ENCODE measurements at regions not wholly inside any gene's neighbourhood (a gene's known extent, or its start where the extent isn't known, plus 50 kb on each side); places are given as distances from the start of the nearest gene placed in this dataset.

DNA sequence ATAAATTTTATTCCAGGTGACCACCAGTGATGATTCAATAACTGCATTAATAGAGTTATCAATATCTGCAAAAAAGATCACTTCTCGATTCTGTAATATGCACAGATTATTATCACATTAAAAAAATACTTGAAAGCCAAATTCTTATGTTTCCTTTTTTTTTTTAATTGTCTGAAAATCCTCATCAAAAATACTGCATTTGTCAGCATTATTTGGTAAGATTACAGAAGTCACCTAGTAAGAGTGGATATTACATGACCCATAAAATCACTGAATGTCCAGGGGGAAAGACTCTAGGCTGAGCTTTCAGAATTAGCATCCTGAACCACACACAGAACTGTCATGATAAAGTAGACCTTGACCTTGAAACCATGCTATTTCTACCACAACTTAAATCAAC is 617.2 kb upstream of the CDH7 start:
- Histone ChIP-seq H3K9me2 (ENCODE audit: insufficient read depth, low read length) (no peaks in the 10 kb centered on the region), H3K9me3 (ENCODE audit: low read length) (no peaks in the 10 kb centered on the region), H3K79me2 (replicated peaks; ENCODE audit: insufficient read depth, low read length) (no peaks in the 10 kb centered on the region), H3K27ac (ENCODE audit: low read length) (no peak overlapping the region), H3K4me2 (ENCODE audit: low read length) (no peak overlapping the region), H3K4me3 (ENCODE audit: low read length) (no peak overlapping the region), H2AFZ (ENCODE audit: low read depth, low read length) (no peak overlapping the region), H4K20me1 (ENCODE audit: insufficient read depth) (no peaks in the 10 kb centered on the region), H3K9ac (ENCODE audit: low read length) (no peak overlapping the region), H3K36me3 (ENCODE audit: insufficient read depth, low read length) (no peaks in the 10 kb centered on the region), H3F3A (ENCODE audit: insufficient read depth, low read length, poor library complexity, severe bottlenecking) (no peaks in the 10 kb centered on the region), H3K27me3 (ENCODE audit: insufficient read depth, low read depth, low read length) (no peaks in the 10 kb centered on the region)
- no peak for TF ChIP-seq EP300 (conservative IDR thresholded peaks at IDR 0.05; ENCODE audit: poor library complexity, severe bottlenecking)
- no peak for TF ChIP-seq EZH2 (IDR thresholded peaks at IDR 0.05; ENCODE audit: borderline replicate concordance, insufficient read depth, low read length, poor library complexity, severe bottlenecking)
- TF ChIP-seq, protein P1, sequence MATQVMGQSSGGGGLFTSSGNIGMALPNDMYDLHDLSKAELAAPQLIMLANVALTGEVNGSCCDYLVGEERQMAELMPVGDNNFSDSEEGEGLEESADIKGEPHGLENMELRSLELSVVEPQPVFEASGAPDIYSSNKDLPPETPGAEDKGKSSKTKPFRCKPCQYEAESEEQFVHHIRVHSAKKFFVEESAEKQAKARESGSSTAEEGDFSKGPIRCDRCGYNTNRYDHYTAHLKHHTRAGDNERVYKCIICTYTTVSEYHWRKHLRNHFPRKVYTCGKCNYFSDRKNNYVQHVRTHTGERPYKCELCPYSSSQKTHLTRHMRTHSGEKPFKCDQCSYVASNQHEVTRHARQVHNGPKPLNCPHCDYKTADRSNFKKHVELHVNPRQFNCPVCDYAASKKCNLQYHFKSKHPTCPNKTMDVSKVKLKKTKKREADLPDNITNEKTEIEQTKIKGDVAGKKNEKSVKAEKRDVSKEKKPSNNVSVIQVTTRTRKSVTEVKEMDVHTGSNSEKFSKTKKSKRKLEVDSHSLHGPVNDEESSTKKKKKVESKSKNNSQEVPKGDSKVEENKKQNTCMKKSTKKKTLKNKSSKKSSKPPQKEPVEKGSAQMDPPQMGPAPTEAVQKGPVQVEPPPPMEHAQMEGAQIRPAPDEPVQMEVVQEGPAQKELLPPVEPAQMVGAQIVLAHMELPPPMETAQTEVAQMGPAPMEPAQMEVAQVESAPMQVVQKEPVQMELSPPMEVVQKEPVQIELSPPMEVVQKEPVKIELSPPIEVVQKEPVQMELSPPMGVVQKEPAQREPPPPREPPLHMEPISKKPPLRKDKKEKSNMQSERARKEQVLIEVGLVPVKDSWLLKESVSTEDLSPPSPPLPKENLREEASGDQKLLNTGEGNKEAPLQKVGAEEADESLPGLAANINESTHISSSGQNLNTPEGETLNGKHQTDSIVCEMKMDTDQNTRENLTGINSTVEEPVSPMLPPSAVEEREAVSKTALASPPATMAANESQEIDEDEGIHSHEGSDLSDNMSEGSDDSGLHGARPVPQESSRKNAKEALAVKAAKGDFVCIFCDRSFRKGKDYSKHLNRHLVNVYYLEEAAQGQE (IDR thresholded peaks at IDR 0.05; ENCODE audit: borderline replicate concordance), result no peak
- TF ChIP-seq POLR2AphosphoS5 (IDR thresholded peaks at IDR 0.05), result no peak
- TF ChIP-seq MXI1 (conservative IDR thresholded peaks at IDR 0.05; ENCODE audit: poor library complexity, severe bottlenecking), result no peak
- TF ChIP-seq SMC3 (conservative IDR thresholded peaks at IDR 0.05; ENCODE audit: poor library complexity), result no peak
- TF ChIP-seq, protein P2, sequence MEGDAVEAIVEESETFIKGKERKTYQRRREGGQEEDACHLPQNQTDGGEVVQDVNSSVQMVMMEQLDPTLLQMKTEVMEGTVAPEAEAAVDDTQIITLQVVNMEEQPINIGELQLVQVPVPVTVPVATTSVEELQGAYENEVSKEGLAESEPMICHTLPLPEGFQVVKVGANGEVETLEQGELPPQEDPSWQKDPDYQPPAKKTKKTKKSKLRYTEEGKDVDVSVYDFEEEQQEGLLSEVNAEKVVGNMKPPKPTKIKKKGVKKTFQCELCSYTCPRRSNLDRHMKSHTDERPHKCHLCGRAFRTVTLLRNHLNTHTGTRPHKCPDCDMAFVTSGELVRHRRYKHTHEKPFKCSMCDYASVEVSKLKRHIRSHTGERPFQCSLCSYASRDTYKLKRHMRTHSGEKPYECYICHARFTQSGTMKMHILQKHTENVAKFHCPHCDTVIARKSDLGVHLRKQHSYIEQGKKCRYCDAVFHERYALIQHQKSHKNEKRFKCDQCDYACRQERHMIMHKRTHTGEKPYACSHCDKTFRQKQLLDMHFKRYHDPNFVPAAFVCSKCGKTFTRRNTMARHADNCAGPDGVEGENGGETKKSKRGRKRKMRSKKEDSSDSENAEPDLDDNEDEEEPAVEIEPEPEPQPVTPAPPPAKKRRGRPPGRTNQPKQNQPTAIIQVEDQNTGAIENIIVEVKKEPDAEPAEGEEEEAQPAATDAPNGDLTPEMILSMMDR (IDR thresholded peaks at IDR 0.05; ENCODE audit: poor library complexity, severe bottlenecking), result no peak
- no peak for TF ChIP-seq RAD21 (conservative IDR thresholded peaks at IDR 0.05)
- TF ChIP-seq TAF1 (IDR thresholded peaks at IDR 0.05; ENCODE audit: low read depth), result no peak

DNA sequence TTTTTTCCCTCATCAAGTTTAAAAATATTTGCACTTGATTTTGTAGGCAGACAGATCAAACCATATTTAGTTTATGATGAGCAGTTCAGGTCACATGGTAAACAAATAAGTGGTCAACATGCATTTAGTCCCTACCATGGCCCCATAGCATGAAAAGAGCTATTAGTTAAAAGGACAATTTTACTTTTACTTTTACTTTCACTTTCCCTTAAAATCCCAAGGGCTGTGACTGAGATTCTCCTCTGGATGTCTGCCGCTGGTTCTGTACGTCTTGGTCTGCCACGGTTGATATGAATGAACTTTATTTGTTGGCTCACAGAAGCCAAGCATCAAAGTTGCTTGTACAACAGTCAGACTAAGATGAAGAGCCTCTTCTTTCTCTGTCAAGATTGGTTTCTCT is 626.2 kb upstream of the CDH7 start:
- no peak overlapping the region for H3K9ac ChIP-seq (ENCODE audit: low read length)
- H4K20me1 ChIP-seq (ENCODE audit: insufficient read depth), result no peaks in the 10 kb centered on the region
- no peaks in the 10 kb centered on the region for H3K9me2 ChIP-seq (ENCODE audit: insufficient read depth, low read length)
- TF ChIP-seq SMC3 (conservative IDR thresholded peaks at IDR 0.05; ENCODE audit: poor library complexity) (no peak), TAF1 (IDR thresholded peaks at IDR 0.05; ENCODE audit: low read depth) (no peak), POLR2AphosphoS5 (IDR thresholded peaks at IDR 0.05) (no peak), EP300 (conservative IDR thresholded peaks at IDR 0.05; ENCODE audit: poor library complexity, severe bottlenecking) (no peak), EZH2 (IDR thresholded peaks at IDR 0.05; ENCODE audit: borderline replicate concordance, insufficient read depth, low read length, poor library complexity, severe bottlenecking) (no peak), RAD21 (conservative IDR thresholded peaks at IDR 0.05) (no peak), MXI1 (conservative IDR thresholded peaks at IDR 0.05; ENCODE audit: poor library complexity, severe bottlenecking) (no peak)
- TF ChIP-seq, protein P2 (IDR thresholded peaks at IDR 0.05; ENCODE audit: poor library complexity, severe bottlenecking), result no peak
- TF ChIP-seq, protein P1 (IDR thresholded peaks at IDR 0.05; ENCODE audit: borderline replicate concordance), result no peak
- H3K9me3 ChIP-seq (ENCODE audit: low read length), result peaks cover 9% of the 10 kb centered on the region
- H3F3A ChIP-seq (ENCODE audit: insufficient read depth, low read length, poor library complexity, severe bottlenecking), result no peaks in the 10 kb centered on the region
- H3K27me3 ChIP-seq (ENCODE audit: insufficient read depth, low read depth, low read length), result no peaks in the 10 kb centered on the region
- H3K27ac ChIP-seq (ENCODE audit: low read length), result no peak overlapping the region
- H2AFZ ChIP-seq (ENCODE audit: low read depth, low read length), result no peak overlapping the region
- H3K79me2 ChIP-seq (replicated peaks; ENCODE audit: insufficient read depth, low read length), result no peaks in the 10 kb centered on the region
- no peaks in the 10 kb centered on the region for H3K36me3 ChIP-seq (ENCODE audit: insufficient read depth, low read length)
- no peak overlapping the region for H3K4me2 ChIP-seq (ENCODE audit: low read length)
- no peak overlapping the region for H3K4me3 ChIP-seq (ENCODE audit: low read length)

Data from neural cell (in vitro differentiated cells).